HG03520 (cell line): ENCODE measurements at regions not wholly inside any gene's neighbourhood (a gene's known extent, or its start where the extent isn't known, plus 50 kb on each side); places are given as distances from the start of the nearest gene placed in this dataset.
"Not testable (repeated sequence)": the region's sequence is repeated elsewhere in the genome, so short reads cannot be mapped to it uniquely, and the experiment has no call there.

Experiments
- ATAC-seq: cut with Tn5 transposase; IDR thresholded peaks from one replicate; pipeline ENCODE4 v1.9.1; 2021; ENCODE audit warnings: mild to moderate bottlenecking, moderate library complexity; ENCODE audit not compliant: unreplicated experiment

GRCh38 chr2:2909086-2910035, 468.3 kb downstream of the EIPR1 start:
- no peak for ATAC-seq

- ATAC-seq: no peak
These were observed 471.5 kb downstream of the EIPR1 start for GRCh38 chr2:2906091-2906490.

GRCh38 chr2:2904721-2905350, 472.8 kb downstream of the EIPR1 start:
- no peak for ATAC-seq

- ATAC-seq: no peak
These were observed 474.9 kb downstream of the EIPR1 start for GRCh38 chr2:2902547-2903281.

- ATAC-seq: peak; percentile 86
These were observed 476.0 kb downstream of the EIPR1 start for GRCh38 chr2:2901384-2902345.

- no peak for ATAC-seq
These were observed 477.8 kb downstream of the EIPR1 start for GRCh38 chr2:2899826-2900225.

- no peak for ATAC-seq
These were observed 478.9 kb downstream of the EIPR1 start for GRCh38 chr2:2898744-2899143.

GRCh38 chr2:2896643-2897042, 481.0 kb downstream of the EIPR1 start:
- ATAC-seq: no peak

- ATAC-seq: no peak
These were observed 481.6 kb downstream of the EIPR1 start for GRCh38 chr2:2896011-2896410.

- not testable (repeated sequence) for ATAC-seq
These were observed 483.6 kb downstream of the EIPR1 start for GRCh38 chr2:2894011-2894410.

GRCh38 chr2:2892892-2893291, 484.7 kb downstream of the EIPR1 start:
- no peak for ATAC-seq

GRCh38 chr2:2892378-2892777, 485.2 kb downstream of the EIPR1 start:
- ATAC-seq: no peak

GRCh38 chr2:2890901-2891300, 486.7 kb downstream of the EIPR1 start:
- no peak for ATAC-seq

- no peak for ATAC-seq
These were observed 487.4 kb downstream of the EIPR1 start for GRCh38 chr2:2890246-2890645.

GRCh38 chr2:2889646-2890045, 488.0 kb downstream of the EIPR1 start:
- ATAC-seq: no peak

GRCh38 chr2:2889141-2889540, 488.5 kb downstream of the EIPR1 start:
- ATAC-seq: no peak

- no peak for ATAC-seq
These were observed 489.7 kb downstream of the EIPR1 start for GRCh38 chr2:2887772-2888387.

- no peak for ATAC-seq
These were observed 490.7 kb downstream of the EIPR1 start for GRCh38 chr2:2886922-2887321.

- ATAC-seq: no peak
These were observed 496.1 kb downstream of the EIPR1 start for GRCh38 chr2:2881499-2881898.

GRCh38 chr2:2880938-2881337, 496.7 kb downstream of the EIPR1 start:
- no peak for ATAC-seq
